Mammary epithelial cell (primary cell): ENCODE measurements at regions not wholly inside any gene's neighbourhood (a gene's known extent, or its start where the extent isn't known, plus 50 kb on each side); places are given as distances from the start of the nearest gene placed in this dataset.

Source experiments
- CTCF ChIP-seq, 2 donors: IDR thresholded peaks in 1 of 2; conservative IDR thresholded peaks in 1 of 2; 2 replicates each; pipeline ENCODE4 v1.5.1; 2011 to 2012; ENCODE audit warnings: inconsistent platforms in 2 of 2, low read length in 2 of 2, mild to moderate bottlenecking in 2 of 2, control low read depth in 1 of 2, low read depth in 1 of 2; ENCODE audit not compliant: insufficient read depth in 1 of 2; ENCODE audit errors: extremely low read depth in 1 of 2
- EZH2 ChIP-seq: IDR thresholded peaks from 2 replicates; pipeline ENCODE4 v1.6.1; 2012; ENCODE audit warnings: low read length, inconsistent platforms, borderline replicate concordance

- TF ChIP-seq CTCF (conservative IDR thresholded peaks at IDR 0.05 in 1 of 2, IDR thresholded peaks at IDR 0.05 in 1 of 2; ENCODE audit: extremely low read depth in 1 of 2, insufficient read depth in 1 of 2, low read depth in 1 of 2, low read length in 2 of 2) (no peak), EZH2 (no peak)
Measured at GRCh38 chr5:62780230-62780629, 201.6 kb downstream of the LRRC70 start.
